SW 1271 (cell line): ENCODE measurements at regions not wholly inside any gene's neighbourhood (a gene's known extent, or its start where the extent isn't known, plus 50 kb on each side); places are given as distances from the start of the nearest gene placed in this dataset.
A peak's percentile ranks its signal among the peaks of the same experiment; 100 is the strongest.

ENCODE experiments used
- DNase-seq, 2 experiments: peaks; one replicate each; lab custom pipeline; 2025; lab: John Stamatoyannopoulos, UW

- DNase-seq: no peak
Observed at GRCh38 chr4:125693228-125693627, 378.5 kb downstream of the FAT4 start.

GRCh38 chr4:125702406-125702805 is 387.7 kb downstream of the FAT4 start:
- no peak for DNase-seq

- peak in 1 of 2 experiments; percentile 5 for DNase-seq
Observed at GRCh38 chr4:125703443-125703842, 388.7 kb downstream of the FAT4 start.

- DNase-seq: peak in 1 of 2 experiments; percentile 10
Observed at GRCh38 chr4:125704726-125705125, 390.0 kb downstream of the FAT4 start.

- DNase-seq: no peak
Observed at GRCh38 chr4:125705681-125706080, 390.9 kb downstream of the FAT4 start.

GRCh38 chr4:125707397-125707796 is 392.6 kb downstream of the FAT4 start:
- no peak for DNase-seq

GRCh38 chr4:125710766-125711165 is 396.0 kb downstream of the FAT4 start:
- no peak for DNase-seq

GRCh38 chr4:125714049-125714448 is 399.3 kb downstream of the FAT4 start:
- no peak for DNase-seq

- no peak for DNase-seq
Observed at GRCh38 chr4:125714845-125715244, 400.1 kb downstream of the FAT4 start.

GRCh38 chr4:125719987-125720386 is 405.2 kb downstream of the FAT4 start:
- peak; percentile 43 to 87 for DNase-seq

GRCh38 chr4:125722009-125722408 is 407.3 kb downstream of the FAT4 start:
- no peak for DNase-seq

- DNase-seq: no peak
Observed at GRCh38 chr4:125725957-125726525, 411.3 kb downstream of the FAT4 start.

- no peak for DNase-seq
Observed at GRCh38 chr4:125727931-125728330, 413.2 kb downstream of the FAT4 start.

GRCh38 chr4:125728568-125728967 is 413.8 kb downstream of the FAT4 start:
- peak; percentile 79 to 84 for DNase-seq

- DNase-seq: no peak
Observed at GRCh38 chr4:125729171-125729570, 414.4 kb downstream of the FAT4 start.

- no peak for DNase-seq
Observed at GRCh38 chr4:125732632-125733031, 417.9 kb downstream of the FAT4 start.

GRCh38 chr4:125734504-125734903 is 419.7 kb downstream of the FAT4 start:
- DNase-seq: no peak

GRCh38 chr4:125735102-125735501 is 420.3 kb downstream of the FAT4 start:
- peak; percentile 65 to 87 for DNase-seq

GRCh38 chr4:125736057-125736456 is 421.3 kb downstream of the FAT4 start:
- DNase-seq: peak; percentile 50 to 68

- DNase-seq: peak in 1 of 2 experiments; percentile 28
Observed at GRCh38 chr4:125739760-125740159, 425.0 kb downstream of the FAT4 start.

GRCh38 chr4:125741825-125742452 is 427.2 kb downstream of the FAT4 start:
- DNase-seq: peak in 1 of 2 experiments; percentile 62

GRCh38 chr4:125744891-125745364 is 430.2 kb downstream of the FAT4 start:
- DNase-seq: no peak

- DNase-seq: no peak
Observed at GRCh38 chr4:125749354-125749753, 434.6 kb downstream of the FAT4 start.

GRCh38 chr4:125750399-125750798 is 435.6 kb downstream of the FAT4 start:
- DNase-seq: no peak
